Testis (tissue), 2 donors: ENCODE measurements at regions not wholly inside any gene's neighbourhood (a gene's known extent, or its start where the extent isn't known, plus 50 kb on each side); places are given as distances from the start of the nearest gene placed in this dataset.
A peak's percentile ranks its signal among the peaks of the same experiment; 100 is the strongest.

ENCODE experiments used
- POLR2A ChIP-seq: fragments of 450-650 bp; IDR thresholded peaks from one replicate; pipeline ENCODE4 v1.6.1; 2017; ENCODE audit warnings: antibody characterized with exemption, mild to moderate bottlenecking, moderate library complexity
- TF ChIP-seq, protein P1 (sequence below), 3 experiments: fragments of 450-650 bp in 2 of 3; fragments of 200-600 bp in 1 of 3; sonication (generic) in 1 of 3; IDR thresholded peaks; one replicate each; pipeline ENCODE4 v1.5.1; 2016 to 2019; ENCODE audit warnings: antibody characterized with exemption in 3 of 3, mild to moderate bottlenecking in 2 of 3, moderate library complexity in 1 of 3

DNA sequence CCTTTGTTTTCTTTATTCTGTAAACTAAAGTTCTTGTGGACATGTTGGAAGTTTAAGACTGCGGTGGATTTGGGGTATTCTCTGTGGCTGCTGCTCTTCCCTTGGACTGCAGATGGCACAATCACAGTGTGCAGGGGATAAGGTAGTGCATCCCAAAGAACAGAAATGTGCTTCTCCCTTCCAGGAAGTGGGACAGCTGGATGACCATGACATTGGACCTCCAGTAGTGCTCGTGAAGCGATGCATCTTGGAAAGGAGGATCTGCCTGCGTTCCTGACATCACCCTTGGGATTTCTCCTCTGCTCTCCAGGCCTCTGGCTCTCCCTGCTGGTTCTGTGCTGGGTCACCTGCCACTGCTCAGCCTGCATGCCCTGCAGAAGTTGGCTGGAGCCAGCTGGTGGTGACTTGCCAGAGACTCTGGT, 109.9 kb downstream of the SLC4A3 start:
- TF ChIP-seq, protein P1, sequence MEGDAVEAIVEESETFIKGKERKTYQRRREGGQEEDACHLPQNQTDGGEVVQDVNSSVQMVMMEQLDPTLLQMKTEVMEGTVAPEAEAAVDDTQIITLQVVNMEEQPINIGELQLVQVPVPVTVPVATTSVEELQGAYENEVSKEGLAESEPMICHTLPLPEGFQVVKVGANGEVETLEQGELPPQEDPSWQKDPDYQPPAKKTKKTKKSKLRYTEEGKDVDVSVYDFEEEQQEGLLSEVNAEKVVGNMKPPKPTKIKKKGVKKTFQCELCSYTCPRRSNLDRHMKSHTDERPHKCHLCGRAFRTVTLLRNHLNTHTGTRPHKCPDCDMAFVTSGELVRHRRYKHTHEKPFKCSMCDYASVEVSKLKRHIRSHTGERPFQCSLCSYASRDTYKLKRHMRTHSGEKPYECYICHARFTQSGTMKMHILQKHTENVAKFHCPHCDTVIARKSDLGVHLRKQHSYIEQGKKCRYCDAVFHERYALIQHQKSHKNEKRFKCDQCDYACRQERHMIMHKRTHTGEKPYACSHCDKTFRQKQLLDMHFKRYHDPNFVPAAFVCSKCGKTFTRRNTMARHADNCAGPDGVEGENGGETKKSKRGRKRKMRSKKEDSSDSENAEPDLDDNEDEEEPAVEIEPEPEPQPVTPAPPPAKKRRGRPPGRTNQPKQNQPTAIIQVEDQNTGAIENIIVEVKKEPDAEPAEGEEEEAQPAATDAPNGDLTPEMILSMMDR (IDR thresholded peaks at IDR 0.05), result peak in 2 of 3 experiments; percentile 22 to 41
- TF ChIP-seq POLR2A, result no peak
